ENCODE measurements at regions not wholly inside any gene's neighbourhood (a gene's known extent, or its start where the extent isn't known, plus 50 kb on each side); places are given as distances from the start of the nearest gene placed in this dataset.
"Not testable (repeated sequence)": the region's sequence is repeated elsewhere in the genome, so short reads cannot be mapped to it uniquely, and the experiment has no call there.

GRCh38 chrX:122134291-122134690, 1049.8 kb upstream of the GRIA3 start:
- no peak for FAIRE-seq

DNA sequence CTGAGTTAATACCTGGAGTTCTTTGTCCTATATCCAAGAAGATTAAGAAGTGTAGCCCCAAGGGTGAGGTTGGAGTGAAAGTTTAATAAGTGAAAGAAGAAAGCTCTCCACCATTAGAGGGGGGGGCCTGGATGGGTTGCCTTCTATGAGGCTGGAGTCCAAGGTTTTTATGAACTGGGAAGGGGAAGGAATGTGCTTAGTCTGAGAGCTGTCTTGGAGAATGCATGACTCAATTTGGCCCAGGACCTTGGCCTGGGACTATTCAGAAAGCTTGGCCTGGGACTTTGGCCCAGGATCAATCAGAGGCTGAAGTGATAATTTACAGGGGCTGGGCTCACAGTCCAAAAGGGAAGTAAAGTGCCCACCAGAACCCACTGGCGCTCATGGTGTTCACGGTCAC, 1049.0 kb upstream of the GRIA3 start:
- DNase-seq (ENCODE audit: insufficient read length, low spot score) (no peak), FAIRE-seq (no peak)

More at GRCh38 chrX:122134291-122134690, 1049.8 kb upstream of the GRIA3 start:
- no peak for DNase-seq (ENCODE audit: insufficient read length, low spot score)

DNA sequence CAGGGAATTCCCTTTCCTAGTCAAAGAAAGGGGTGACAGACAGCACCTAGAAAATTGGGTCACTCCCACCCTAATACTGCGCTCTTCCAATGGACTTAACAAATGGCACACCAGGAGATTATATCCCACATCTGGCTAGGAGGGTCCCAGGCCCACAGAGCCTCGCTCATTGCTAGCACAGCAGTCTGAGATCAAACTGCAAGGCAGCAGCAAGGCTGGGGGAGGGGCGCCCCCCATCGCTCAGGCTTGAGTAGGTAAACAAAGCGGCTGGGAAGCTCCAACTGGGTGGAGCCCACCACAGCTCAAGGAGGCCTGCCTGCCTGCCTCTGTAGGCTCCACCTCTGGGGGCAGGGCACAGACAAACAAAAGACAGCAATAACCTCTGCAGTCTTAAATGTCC, 1043.9 kb upstream of the GRIA3 start:
- not testable (repeated sequence) for FAIRE-seq; DNase-seq (ENCODE audit: insufficient read length, low spot score)

GRCh38 chrX:122154019-122154418, 1030.1 kb upstream of the GRIA3 start:
- FAIRE-seq = no peak

GRCh38 chrX:122168241-122168640, 1015.8 kb upstream of the GRIA3 start:
- FAIRE-seq (no peak), DNase-seq (ENCODE audit: insufficient read length, low spot score) (no peak)

More at GRCh38 chrX:122154019-122154418, 1030.1 kb upstream of the GRIA3 start:
- DNase-seq (ENCODE audit: insufficient read length, low spot score) = no peak

GRCh38 chrX:122184791-122185190, 999.3 kb upstream of the GRIA3 start:
- DNase-seq (ENCODE audit: insufficient read length, low spot score) (no peak), FAIRE-seq (no peak)

GRCh38 chrX:122187069-122187713, 996.9 kb upstream of the GRIA3 start:
- DNase-seq (ENCODE audit: insufficient read length, low spot score) = no peak
- FAIRE-seq = no peak

GRCh38 chrX:122188751-122189150, 995.3 kb upstream of the GRIA3 start:
- FAIRE-seq = no peak
- DNase-seq (ENCODE audit: insufficient read length, low spot score) = no peak

DNA sequence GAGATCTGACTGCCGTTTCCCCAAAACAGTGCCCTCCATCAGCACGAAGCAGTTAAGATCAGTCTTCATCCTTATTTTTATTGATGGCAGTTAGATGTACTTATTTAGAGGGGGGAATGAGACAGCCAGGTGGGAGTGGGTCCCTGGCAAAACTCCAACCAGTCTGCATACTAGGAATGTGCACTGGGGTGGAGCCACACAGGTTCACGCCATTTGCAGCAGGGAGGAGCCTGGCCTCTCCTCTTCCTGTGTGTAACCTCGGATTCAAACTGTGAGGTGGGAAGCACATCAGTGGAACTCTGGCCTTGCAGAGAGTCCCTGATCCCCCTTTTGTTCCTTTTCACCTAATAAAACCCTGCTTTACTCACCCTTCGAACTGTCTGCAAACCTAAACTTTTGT, 987.7 kb upstream of the GRIA3 start:
- FAIRE-seq = no peak
- DNase-seq (ENCODE audit: insufficient read length, low spot score) = no peak

- DNase-seq (ENCODE audit: insufficient read length, low spot score) (no peak), FAIRE-seq (no peak)
Measured at GRCh38 chrX:122203399-122203798, 980.7 kb upstream of the GRIA3 start.

DNA sequence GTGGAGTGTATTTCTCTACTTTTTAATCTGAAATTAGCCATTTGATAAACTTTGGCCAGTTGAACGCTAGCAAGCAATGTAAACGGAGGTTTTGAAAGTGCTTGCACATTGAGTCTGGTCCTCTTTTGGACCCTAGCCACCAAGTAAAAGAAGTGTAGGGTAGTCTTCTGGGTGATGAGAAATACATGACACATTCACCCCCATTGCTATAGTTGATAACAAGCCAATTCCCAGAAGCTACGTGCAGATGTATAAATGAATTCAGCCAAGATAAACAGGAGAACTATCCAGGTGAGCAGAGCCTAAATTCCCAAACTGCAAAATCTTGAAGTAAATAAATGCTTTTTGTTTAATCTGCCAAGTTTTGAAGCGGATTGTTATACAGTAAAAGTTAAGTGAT, 965.4 kb upstream of the GRIA3 start:
- no peak for FAIRE-seq

DNA sequence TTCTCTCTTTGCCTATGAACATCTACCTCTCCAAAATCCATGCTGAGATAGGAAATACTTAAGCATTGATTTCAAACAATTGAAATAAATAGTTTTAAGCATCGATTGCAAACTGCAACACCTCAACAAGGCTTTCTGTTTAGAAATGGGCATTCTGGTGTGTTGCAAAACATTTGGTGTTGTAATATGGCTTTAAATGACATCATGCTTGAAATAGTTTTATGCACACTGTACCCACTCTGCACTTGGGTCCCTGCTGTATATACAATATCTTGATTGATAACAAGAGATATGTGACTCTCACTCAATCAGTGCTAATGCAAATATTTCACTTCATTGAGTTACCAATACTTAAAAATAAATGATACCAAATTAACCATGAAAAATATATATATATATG, 964.9 kb upstream of the GRIA3 start:
- DNase-seq (ENCODE audit: insufficient read length, low spot score) = no peak
- FAIRE-seq = no peak

More for the DNA sequence above, 965.4 kb upstream of the GRIA3 start:
- no peak for DNase-seq (ENCODE audit: insufficient read length, low spot score)

- DNase-seq (ENCODE audit: insufficient read length, low spot score) (no peak), FAIRE-seq (no peak)
Measured at GRCh38 chrX:122219735-122220134, 964.3 kb upstream of the GRIA3 start.

- FAIRE-seq (no peak), DNase-seq (ENCODE audit: insufficient read length, low spot score) (no peak)
Measured at GRCh38 chrX:122220644-122221373, 963.3 kb upstream of the GRIA3 start.

- not testable (repeated sequence) for FAIRE-seq
Measured at GRCh38 chrX:122221810-122222209, 962.3 kb upstream of the GRIA3 start.

DNA sequence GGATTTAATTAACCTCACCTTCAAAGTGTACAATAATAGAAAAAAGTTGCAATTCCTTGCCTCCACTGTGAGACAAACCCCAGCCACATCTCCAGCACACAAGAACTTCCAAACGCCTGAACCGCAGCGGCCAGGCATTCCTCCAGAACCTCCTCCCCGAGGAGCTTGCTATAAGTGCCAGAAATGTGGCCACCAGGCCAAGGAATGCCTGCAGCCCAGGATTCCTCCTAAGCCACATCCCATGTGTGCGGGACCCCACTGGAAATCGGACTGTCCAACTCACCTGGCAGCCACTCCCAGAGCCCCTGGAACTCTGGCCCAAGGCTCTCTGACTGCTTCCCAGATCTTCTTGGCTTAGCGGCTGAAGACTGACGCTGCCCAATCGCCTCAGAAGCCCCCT, 959.9 kb upstream of the GRIA3 start:
- FAIRE-seq = not testable (repeated sequence)

More at GRCh38 chrX:122221810-122222209, 962.3 kb upstream of the GRIA3 start:
- DNase-seq (ENCODE audit: insufficient read length, low spot score) = not testable (repeated sequence)

GRCh38 chrX:122238801-122239200, 945.3 kb upstream of the GRIA3 start:
- FAIRE-seq (no peak), DNase-seq (ENCODE audit: insufficient read length, low spot score) (no peak)

More for the DNA sequence above, 959.9 kb upstream of the GRIA3 start:
- DNase-seq (ENCODE audit: insufficient read length, low spot score) = not testable (repeated sequence)

- no peak for FAIRE-seq
- no peak for DNase-seq (ENCODE audit: insufficient read length, low spot score)
Measured at GRCh38 chrX:122241959-122242358, 942.1 kb upstream of the GRIA3 start.

DNA sequence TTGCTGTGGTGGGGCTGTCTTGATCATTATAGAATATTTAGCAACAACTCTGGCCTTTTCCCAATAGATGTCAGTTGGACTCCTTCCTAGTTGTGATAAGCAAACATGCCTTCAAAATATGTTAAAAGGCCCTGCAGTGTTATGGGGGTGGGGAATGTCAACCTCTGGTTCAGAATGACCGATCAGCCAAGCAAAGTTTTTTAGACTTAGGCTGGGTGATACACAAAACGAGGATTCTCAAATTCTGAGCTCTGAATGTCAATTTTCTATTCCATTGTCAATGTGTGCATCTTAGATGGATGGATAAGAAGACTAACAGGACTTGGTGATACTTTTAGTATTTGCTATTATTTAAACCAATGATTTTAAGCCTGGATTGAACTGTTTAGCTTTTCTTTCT, 940.0 kb upstream of the GRIA3 start:
- no peak for DNase-seq (ENCODE audit: insufficient read length, low spot score)
- FAIRE-seq = no peak

GRCh38 chrX:122245175-122245574, 938.9 kb upstream of the GRIA3 start:
- DNase-seq (ENCODE audit: insufficient read length, low spot score) (no peak), FAIRE-seq (no peak)

DNA sequence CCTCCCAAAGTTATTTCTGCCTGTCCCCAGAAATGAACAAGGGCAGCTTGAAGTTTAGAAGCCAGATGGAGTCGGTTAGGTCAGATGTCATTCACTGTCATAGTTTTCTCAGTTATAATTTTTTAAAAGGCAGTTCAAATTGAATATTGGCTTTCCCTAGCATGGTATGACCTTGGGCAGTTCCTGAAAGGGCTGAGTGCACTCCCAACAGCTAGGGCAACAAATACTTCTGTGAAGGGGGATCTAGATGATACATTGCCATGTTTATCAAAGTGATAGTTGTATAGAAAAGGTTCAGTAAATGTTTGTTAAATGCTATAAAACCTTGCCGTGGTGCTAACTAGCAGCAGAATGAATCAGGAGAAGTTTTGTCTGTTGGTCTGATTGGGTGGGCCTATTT, 938.1 kb upstream of the GRIA3 start:
- FAIRE-seq (no peak), DNase-seq (ENCODE audit: insufficient read length, low spot score) (no peak)

- DNase-seq (ENCODE audit: insufficient read length, low spot score) = no peak
- no peak for FAIRE-seq
Measured at GRCh38 chrX:122246937-122247336, 937.1 kb upstream of the GRIA3 start.

All from HTR-8/SVneo (cell line).